GM18526 (cell line): ENCODE measurements at regions not wholly inside any gene's neighbourhood (a gene's known extent, or its start where the extent isn't known, plus 50 kb on each side); places are given as distances from the start of the nearest gene placed in this dataset.

Experiments
- POLR2A ChIP-seq: IDR thresholded peaks from 3 replicates; pipeline ENCODE4 v1.6.1; 2011; ENCODE audit not compliant: insufficient read length; ENCODE audit errors: extremely low read depth

- TF ChIP-seq POLR2A, result no peak
These were observed 126.1 kb downstream of the SEC14L1 start for GRCh38 chr17:77266891-77267341.

DNA sequence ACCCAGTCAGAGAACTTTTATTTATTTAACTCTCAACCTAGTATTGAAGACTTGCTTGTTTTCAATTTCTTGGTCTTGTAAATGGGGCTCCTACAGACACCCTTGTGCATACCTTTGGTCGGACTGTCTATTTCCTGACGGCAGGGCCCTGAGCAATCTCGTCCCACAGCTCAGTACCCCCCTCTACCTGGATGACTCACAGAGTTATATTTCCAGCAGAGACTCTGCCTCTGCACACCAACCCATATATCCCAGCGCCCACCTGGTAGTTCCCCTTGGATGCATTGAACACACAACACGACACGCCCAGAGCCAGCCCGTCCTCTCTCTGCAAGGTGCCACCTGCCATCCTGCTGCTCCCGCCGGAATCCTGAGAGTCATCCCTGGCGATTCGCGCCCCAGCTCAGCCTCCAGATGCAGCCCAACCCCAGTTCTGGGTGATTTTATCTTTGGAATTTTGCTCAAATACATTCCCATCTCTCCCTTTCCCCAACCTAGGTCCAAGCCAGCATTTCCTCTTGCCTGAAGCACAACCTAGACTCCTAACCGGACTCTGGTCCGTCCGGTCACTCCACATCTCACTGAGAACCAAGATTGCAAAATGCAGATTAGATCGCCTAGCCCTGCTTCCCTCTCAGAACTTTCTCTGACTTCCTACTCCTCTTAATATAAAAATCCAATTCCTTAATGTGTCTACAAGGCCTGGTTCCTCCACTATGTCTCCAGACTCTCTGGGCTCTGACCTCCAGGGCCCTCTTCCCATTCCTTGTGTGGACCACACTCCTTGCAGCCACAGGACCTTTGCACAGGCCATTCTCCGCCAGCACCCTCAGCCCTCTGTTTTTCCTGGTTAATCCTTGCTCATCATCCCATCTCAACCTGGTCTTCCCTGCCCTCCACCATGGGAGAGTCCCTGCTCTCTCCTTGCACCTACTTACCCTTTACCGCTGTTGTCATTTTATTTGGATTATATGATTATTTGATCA, 129.2 kb downstream of the SEC14L1 start:
- no peak for TF ChIP-seq POLR2A

- TF ChIP-seq POLR2A, result no peak
These were observed 130.6 kb downstream of the SEC14L1 start for GRCh38 chr17:77271411-77271810.

DNA sequence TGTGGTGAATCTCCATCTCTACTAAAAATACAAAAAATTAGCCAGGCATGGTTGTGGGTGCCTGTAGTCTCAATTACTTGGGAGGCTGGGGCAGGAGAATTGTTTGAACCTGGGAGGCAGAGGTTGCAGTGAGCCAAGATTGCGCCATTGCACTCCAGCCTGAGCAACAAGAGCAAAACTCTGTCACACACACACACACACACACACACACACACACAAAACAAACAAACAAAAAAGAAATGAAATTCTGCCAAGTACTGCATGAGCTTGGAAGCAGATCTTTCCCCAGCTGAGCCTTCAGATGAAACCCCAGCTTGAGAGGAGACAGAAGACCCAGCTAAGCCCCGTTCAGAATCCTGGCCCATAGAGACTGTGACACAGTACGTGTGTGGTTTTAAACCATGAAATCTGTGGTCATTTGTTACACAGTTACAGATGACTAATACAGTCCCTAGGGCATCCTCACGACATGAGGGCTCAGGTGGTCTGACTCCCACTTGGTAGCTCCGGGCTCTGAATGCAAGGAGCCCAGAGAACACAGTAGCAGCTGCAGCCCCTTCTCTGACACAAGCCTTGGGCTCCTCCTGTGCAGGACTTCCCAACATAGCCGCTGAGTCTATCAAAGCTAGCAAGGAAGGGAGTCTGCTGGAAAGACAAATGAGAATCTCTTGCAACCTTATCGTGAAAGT, 132.8 kb downstream of the SEC14L1 start:
- no peak for TF ChIP-seq POLR2A

- no peak for TF ChIP-seq POLR2A
These were observed 133.5 kb downstream of the SEC14L1 start for GRCh38 chr17:77274096-77274845.

- TF ChIP-seq POLR2A, result no peak
These were observed 138.9 kb downstream of the SEC14L1 start for GRCh38 chr17:77279448-77280303.

- TF ChIP-seq POLR2A, result no peak
These were observed 139.7 kb downstream of the SEC14L1 start for GRCh38 chr17:77280304-77281121.

GRCh38 chr17:77281122-77281903, 140.5 kb downstream of the SEC14L1 start:
- TF ChIP-seq POLR2A, result no peak

DNA sequence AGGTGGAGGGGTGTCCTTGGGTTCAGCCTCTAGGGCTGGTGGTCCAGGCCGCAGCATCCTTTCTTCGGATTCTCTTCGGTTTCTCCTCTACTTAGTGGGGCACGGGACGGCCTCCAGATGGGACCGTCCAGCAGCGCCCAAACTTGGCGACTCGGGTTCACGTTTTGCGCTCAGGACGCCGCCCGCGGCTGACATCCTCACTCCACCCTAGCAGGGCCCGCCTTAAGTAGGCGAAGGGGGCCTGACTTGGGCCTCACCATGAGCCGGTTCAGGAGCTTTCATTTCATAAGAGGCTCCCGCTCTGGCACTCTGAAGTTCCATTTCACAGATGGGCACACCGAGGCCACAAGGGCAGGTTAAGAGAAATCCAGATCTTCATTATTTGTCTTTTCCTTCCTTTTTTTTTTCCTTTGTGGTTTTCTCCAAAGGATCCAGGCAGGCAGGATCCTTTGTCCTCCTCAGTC, 141.2 kb downstream of the SEC14L1 start:
- no peak for TF ChIP-seq POLR2A

GRCh38 chr17:77282524-77283515, 142.1 kb downstream of the SEC14L1 start:
- no peak for TF ChIP-seq POLR2A

DNA sequence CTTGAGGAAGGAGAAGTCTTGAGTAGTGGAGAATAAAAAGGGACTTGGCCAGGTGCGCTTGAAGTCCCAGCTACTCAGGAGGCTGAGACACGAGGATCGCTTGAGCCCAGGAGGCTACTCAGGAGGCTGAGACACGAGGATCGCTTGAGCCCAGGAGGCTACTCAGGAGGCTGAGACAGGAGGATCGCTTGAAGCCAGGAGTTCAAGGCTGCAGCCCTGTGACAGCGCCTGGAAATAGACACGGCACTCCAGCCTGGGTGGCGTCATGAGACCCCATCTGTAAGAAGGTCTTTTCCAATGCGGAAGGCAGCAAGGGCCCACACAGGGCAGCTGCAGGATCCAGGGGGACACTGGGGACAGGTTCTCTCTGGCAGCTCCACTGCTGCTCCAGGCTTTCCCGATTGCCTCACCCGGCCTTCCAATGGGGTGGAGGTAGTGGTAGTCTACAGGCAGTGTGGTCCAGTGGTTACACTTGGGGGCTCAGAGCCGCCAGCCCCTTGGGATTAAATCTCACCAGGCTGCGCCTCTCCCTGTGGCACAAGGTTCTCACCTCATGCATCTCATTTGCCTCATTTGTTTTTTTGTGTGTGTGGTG, 143.4 kb downstream of the SEC14L1 start:
- no peak for TF ChIP-seq POLR2A
